Fibroblast of skin of right biceps (primary cell): ENCODE measurements at regions not wholly inside any gene's neighbourhood (a gene's known extent, or its start where the extent isn't known, plus 50 kb on each side); places are given as distances from the start of the nearest gene placed in this dataset.
"Not testable (repeated sequence)": the region's sequence is repeated elsewhere in the genome, so short reads cannot be mapped to it uniquely, and the experiment has no call there.

Experiments
- DNase-seq: peaks from one replicate; pipeline ENCODE4 v3.0.0-alpha.2; 2013

DNA sequence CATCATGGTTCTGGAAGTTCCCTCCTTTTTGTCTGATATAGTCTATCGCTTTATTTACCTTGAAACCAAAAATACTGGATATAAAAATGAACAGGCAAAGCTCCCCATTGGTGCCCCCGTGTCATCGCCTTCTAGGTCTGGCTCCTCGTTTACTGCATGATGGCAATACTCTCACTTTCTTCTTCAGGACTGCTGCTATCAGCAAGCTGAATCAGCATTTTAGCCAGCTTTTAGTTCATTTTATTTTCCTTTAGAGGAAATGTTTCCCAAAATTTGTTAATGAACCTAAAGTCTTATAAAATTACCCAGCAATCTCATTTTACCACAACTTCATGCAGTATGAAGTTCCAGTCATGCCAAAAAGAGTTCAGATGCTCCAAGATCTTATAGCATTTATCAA is 80.5 kb downstream of the ZIC3 start:
- no peak for DNase-seq

DNA sequence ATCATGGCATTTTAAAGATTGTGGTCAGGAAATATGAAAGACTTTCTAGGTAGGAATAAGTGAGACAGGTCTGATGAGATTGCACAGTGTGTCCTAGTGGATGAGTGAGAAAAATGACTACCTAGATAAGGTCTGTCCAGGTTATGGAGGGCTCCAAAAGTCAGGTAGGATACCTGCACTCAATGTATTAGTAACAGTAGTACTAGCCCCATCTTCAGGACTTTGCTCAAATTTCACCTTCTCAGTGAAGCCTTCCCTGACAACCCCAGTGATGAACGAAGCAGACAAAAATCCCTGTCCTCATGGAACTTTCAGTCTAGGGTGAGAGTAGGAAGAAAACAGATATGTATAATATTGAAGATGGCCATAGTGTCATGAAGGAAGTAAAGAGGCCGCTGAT is 85.7 kb downstream of the ZIC3 start:
- no peak for DNase-seq

DNA sequence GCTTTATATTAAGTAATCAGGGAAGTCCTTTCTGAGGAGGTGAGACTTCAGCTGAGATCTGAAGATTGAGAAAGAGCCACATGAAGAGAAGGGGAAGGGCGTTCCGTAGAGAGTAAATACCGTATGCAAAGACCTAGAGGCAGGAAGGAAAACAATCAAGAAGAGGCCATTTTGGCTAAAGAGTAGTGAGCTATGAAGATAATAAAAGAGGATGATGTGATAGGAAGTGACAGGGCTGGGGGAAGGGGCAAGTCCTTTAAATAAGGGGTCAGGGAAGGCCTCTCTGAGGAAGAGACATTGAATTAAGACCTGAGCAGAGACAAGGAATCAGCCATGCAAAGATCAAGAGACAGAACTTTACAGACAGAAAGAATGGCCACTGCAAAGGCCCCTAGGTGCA is 86.2 kb downstream of the ZIC3 start:
- no peak for DNase-seq

DNA sequence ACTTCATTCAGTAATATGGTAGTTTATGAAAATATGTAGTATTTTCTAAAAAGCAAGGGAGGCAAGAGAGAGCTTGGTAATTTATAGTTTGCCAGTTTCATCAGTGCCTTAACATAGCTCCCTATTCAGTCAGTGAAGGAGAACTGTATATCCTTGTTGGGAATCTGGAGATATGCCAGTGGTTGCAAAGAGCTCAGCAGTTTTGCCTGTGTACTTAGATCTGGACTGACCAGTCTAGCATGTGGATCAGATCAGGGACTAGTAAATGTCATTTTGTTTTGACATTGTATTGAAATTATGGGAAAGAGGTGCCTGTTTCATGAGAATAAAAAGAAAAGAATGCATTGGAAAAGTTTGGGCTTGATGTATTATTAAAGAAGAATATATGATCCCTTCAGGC is 88.6 kb downstream of the ZIC3 start:
- no peak for DNase-seq

DNA sequence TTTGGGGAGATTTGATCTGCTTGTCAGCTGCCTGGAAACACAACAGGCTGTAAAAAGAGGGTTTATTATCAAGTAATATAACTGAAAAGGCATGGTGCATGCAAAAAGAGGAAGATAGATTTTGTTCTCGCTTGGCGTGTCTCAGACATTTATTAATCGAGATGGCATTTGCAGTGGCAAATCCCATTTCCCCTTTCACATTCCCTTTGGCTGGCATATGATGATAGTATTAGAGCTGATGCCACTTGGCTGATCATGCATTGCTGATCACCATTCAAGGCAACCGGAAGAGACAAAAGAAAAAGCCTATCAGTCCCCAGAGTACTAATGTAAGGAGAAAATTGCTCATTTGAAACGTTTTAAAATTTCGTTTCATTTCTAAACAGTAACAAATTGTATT is 101.8 kb downstream of the ZIC3 start:
- no peak for DNase-seq

DNA sequence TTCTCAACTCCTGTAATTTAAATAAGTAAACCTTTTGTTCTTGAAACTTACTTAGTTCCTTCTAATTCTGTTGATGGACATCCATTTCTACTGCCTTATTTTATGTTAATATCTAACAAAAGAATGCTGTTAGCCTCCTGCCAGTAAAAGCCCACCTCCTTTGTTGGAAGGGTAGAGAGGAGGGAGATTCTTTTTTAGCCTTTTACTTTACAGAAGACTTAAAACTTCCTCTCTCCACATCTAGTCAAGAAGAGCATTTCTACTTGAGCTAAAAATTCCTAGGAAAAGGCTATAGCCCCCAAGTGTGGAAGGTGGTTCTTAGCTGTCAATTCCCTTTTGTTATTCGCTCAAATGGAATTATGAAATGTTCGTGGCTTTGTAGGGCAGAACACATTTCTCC is 118.7 kb downstream of the ZIC3 start:
- DNase-seq, result no peak

DNA sequence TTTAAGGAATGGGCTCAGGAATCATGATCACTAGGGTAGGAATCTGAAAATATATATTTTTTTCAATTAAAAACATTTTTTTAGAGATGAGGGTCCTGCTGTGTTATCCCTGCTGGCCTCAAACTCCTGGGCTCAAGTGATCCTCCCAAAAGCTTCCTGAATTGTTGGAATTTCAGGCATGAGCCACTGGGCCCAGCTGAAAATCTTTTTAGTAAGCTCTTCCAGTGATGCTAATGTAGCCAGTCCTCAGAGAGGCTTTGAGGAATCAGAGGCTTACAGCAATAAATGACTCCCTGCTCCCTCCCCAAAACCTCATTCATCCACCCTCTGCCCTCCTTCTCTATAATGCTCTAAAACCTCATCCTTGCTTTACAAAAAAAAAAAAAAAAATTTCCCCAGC is 129.5 kb downstream of the ZIC3 start:
- DNase-seq, result no peak

DNA sequence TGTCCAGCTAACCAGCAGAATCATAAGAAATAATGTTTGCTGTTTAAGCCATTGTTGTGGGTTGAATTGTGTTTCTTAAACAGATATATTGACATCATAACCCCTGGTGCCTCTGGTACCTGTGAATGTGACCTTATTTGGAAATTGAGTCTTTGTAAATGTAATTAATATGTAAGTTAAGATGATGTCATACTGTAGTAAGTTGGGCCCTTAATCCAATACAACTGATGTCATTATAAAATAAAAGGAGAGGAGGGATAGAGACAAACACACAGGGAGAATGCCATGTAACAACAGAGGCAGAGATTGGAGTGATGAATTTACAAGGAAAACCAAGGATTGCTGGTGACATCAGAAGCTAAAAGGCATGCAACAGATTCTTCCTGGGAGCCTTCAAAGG is 141.4 kb downstream of the ZIC3 start:
- DNase-seq, result no peak

DNA sequence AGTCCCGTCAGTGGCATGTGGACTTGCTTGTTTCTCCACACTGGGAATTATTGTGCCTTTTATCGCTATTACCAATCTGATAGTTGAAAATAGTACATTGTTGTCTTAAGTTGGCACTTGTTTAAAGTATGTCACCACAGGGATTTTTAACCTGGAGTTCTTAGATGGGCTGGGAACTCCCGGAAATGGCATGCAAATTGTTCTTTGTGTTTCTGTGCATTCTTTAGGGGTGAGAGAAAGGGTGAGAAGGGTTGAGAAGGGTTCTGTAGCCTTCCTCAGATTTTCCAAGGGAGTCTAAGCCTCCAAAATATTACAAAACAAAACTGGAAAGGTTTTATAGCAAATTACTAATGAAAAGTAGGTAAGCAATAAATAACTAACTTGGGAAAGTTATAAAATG is 176.9 kb downstream of the ZIC3 start:
- no peak for DNase-seq

DNA sequence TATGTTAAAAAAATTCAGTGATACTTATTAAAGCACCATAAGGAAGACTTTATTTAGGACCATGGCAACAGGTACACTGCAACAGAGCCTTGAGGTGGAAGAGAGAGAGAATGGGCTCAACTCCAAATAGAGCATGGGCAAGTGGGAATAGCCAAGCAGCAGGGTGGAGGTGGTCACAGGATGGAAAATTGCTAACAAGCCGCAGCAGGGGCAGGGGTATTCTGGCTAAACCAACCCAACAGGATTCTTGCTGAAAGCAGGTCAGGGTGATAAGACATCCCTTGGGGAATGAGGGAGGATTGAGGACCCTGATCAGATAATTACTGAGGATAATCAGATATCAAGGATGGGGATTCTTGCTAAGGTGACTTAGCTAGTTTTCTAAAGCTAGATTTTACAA is 177.5 kb downstream of the ZIC3 start:
- no peak for DNase-seq

DNA sequence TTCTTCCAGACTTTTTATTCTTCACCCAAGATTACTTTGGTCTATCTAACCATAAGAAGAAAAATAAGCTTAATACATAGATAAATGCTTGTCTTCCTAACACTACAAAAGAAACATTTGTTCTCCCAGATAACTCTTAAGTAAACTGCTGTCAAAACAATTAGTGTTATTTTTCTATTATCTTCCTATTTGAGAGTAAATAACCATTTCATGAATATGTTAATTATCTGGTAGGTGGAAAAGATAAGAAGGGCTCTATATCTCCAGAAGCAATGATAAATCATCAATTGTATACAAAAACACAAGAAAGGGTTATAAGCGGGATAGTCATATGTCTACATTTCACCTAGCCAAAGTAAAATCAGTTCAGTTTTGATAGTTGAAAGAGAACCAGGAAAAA is 180.4 kb downstream of the ZIC3 start:
- no peak for DNase-seq

DNA sequence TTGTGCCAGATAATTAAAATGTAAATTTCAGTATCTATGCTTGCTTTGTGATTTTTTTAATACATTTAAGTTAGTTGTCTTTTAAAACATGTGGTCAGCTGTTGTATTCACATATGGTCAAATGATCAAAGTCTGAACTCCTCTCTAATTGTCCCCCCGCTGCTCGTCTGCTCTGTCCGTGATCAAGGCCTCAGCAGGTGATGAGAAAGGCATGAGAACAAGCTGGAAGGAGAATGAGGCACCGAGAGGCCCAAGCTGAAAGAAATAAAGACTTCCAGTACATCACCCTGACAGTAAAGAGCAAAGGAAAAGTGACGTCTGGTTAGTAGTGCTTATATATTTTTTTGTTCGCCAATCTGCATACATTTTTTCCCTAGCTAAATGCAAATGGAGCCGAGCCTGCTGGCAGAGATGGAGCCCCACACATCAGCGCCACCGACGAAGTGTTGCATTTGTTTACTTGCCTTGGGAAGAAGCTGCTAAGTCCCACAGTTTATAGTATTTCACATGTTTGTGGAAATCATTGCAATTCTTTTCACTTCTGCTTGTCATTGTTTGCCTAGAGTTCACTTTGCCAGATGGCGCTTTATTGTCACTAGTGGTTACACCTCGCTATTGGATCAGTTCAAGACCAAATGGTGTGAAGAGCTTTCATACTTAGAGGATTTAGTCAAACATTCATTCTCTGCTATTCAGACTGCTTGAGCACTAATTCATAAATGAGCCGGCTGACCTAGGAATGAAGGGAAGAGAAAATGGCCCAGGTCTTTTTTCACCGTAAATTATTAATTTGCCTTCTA is 181.5 kb downstream of the ZIC3 start:
- DNase-seq, result no peak

DNA sequence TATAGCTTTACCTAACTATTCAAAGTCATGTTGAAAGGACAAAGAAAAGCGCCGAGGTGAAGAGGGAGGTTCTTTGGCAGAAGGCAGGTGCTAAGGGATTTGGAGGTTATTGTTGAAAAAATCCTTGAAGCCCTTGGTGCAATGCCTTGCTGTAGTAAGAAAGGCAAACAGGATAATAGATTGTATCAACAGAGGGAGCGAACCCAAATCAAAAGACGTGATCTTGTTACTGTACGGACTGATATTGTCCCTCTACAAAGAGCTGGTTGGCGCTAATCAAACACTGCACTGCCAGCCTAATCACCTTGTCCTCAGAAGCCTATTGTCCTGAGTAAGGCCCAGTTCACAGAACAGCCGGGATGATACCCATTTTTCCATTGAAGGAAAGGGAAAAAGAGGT is 182.9 kb downstream of the ZIC3 start:
- no peak for DNase-seq

DNA sequence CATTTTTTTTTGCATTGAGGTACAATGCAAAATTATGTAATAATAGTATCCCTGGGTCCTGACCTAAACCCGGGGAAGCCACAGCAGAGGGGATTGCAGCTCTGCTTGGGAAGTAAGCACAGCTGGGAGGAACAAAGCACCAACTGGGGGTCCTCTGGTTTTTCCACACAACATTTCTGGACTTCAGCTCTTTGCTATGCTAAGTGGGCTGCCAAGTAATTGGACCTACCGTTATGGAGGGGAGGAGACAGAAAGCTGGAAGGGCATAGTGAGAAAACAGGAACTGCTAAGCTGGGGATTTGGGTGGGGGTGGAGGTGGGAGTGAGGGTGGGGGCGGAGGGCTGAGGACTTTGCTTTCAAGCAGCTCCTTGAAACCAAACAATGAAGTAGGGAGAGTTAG is 183.3 kb downstream of the ZIC3 start:
- no peak for DNase-seq

DNA sequence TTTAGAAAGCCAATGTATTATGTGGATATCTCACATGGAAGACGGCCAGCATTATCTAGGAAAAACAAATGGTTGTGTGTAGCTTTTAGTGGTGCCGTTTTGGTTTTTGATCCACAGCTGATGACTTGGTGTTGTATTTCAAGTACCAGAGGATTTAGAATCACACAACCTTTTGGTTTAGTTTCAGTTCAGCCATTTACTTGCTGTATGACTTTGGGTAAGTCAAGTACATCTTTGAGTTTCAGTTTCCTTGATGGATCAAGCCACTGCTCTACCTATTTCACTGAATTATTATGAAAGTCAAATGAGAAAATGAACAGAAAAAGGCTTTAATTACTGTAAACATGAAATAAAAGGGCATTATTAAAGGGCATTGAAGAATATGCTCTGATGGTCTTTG is 205.6 kb downstream of the ZIC3 start:
- no peak for DNase-seq

DNA sequence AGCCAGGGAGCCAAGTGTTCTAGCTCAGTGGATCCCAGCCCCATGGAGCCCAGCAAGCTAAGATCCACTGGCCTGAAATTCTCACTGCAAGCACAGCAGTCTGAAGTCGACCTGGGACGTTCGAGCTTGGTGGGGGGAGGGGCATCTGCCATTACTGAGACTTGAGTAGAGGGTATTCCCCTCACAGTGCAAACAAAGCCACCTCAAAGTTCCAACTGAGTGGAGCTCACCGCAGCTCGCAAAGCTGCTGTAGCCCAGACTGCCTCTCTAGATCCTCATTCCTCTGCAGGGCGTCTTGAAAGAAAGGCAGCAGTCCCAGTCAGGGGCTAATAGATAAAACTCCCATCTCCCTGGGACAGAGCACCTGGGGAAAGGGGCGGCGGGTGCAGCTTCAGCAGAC is 226.3 kb downstream of the ZIC3 start:
- DNase-seq, result no peak

DNA sequence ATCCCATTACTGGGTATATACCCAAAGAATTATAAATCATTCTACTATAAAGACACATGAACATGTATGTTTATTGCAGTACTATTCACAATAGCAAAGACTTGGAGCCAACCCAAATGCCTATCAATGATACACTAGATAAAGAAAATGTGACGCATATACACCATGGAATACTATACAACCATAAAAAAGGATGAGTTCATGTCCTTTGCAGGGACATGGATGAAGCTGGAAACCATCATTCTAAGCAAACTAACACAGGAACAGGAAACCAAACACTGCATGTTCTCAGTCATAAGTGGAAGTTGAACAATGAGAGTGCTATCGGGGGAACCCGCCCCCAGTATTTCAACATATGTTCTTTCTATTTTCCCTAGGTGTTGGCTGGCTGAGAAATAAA is 232.0 kb downstream of the ZIC3 start:
- not testable (repeated sequence) for DNase-seq

DNA sequence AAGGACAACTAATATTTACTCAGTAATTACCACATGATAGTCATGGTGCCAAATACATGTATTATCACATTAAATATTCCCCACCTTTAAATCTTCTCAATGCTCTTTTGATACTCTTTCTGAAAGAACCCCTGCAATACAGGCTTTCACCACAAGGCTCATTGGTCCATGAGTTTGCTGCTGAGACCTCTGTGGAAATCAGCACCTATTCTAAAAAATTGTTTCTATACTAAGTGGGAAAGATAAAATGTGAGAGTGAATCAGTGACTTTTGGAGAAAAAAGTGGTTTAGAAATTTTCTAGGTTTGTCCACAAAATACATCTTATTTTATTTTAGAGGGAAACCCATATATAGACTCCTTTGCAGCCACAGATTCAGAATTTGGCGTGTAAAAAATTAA is 257.3 kb downstream of the ZIC3 start:
- no peak for DNase-seq

DNA sequence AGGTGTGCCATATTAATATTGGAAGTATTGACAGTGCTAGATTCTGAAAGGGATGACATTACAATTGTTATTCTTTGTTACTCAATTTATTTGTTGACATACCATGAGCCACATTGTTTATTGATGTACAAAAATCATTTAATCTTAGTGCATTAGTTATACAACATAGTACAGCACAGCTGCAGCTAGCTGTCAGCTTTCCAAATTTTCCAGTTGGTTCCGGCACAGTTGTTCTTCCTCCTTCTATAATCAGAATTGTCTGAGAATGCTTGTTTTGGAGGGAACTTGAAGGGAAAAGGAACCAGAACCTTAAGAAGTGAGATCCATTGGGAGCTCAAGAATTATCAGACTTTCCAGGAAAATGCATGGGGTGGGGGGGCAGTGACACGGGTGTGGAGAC is 281.4 kb downstream of the ZIC3 start:
- no peak for DNase-seq

DNA sequence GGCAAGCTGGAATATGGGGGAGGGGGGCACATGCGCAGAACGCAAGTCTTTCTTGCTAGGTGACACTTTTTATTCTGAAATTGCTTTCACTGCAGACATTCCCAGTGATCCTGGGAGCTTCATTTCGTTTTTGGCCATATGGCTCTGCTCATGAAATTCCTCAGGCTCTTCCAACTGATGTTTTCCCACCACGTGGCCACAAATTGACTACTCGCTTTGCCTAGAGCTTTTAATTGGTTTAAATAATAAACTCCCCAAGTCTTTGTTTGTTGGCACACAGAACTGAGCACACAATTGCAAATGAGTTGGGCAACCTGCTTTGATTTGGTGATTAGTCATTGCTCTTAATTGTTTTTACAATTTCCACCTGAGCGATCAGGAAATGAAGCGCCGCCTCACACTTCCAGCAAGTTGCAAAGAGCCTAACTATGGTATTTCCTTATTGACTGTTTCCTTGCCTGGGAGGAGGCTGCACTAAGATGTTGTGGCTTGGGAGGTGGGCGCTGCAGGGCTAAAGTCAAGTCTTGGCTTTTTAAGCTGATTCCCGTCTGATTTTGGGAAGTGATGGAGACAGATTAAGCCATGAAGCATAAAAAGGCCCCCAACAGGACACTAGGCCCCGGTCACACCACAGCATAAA is 282.5 kb downstream of the ZIC3 start:
- no peak for DNase-seq

DNA sequence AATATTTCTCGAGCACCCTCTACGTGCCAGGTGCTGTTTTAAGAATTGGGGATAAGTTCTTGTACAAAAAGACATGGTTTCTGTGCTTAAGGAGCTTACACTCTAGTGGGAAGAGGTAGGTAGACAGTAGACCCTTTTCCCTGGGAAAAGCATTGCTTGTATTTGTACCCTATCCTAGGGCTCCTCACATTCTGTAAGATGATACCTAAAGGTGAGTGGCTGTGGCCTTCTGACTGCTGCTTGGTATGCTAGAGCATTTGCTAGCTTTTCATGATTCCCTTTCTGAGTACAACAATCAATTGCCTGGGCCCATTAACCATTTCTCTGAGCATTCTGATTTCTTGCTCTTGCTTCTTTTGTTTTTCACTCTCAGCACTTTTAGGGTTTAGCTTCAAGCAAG is 286.6 kb downstream of the ZIC3 start:
- DNase-seq, result no peak

DNA sequence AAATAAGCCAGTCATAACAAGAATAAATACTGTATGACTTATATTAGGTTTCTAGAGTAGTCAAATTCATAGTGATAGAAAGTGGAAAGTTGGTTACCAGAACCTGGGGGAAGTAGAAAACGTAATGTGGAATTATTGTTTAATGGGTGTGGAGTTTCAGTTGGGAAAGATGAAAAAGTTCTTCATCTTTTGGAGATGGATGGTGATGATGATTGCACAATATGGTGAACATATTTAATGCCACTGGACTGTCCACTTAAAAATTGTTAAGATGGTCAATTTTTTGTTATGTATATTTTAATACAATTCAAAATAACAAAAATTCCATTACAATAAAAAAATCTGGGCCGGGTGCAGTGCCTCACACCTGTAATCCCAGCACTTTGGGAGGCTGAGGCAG is 289.6 kb downstream of the ZIC3 start:
- DNase-seq, result no peak

DNA sequence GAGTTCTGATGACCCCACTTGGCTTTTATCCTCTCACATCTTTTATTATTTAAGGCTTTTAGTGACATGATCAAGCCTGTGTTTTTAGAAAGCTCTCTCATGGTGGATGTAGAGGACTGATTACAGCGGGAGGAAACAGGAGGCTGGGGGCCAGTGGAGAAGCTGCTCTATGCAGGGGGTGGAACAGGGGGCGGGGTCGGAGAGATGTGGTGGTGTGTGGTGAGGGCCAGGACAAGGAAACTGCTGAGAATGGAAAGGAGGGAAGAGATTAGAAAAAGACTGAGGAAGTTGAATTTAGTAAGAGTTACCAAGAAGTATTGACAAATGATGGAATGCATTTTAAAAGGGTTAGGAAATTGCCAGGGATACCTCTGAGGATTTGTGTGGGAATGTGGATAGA is 292.2 kb downstream of the ZIC3 start:
- no peak for DNase-seq

DNA sequence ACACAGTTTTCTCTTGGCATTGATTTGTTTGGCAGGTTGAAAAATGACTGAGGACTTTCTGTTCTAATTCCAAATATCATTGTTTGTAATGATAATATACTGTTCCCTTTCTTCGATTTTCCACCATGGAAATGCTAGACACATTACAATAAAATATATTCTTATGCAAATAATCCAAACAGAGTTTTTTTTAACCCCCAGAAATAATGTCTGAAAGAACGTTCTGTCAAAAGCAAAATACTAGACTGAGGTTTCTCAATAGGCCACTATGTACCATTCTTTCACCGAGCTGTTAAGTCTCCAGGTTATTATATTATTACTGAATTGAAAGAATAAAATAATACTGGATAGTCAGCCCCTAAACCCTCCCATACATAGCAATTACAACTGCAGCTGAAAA is 312.5 kb downstream of the ZIC3 start:
- DNase-seq, result no peak

DNA sequence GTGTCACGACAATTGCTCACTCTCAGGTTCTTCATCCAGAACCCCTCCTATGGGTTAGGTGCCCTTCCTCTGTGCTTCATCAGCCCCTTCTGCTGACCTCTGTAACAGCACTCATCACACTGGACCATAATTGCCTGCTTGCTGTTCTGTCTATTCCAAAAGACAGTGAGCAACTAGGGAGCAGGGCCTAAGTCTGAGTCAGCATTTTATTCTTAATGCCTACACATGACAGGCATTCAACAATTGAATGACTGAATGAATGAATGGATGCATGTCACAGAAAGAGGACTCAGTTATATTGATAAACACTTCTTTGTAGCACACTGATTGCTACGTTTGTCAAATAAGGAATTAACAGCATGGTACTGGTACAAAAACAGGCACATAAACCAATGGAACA is 317.0 kb downstream of the ZIC3 start:
- no peak for DNase-seq
